Stimulated activated naive CD4-positive, alpha-beta T cell treated with Interleukin-2 at 50 U/mL for 16 hours (primary cell): ENCODE measurements at regions not wholly inside any gene's neighbourhood (a gene's known extent, or its start where the extent isn't known, plus 50 kb on each side); places are given as distances from the start of the nearest gene placed in this dataset.

Experiments used
- DNase-seq: peaks from one replicate; lab custom pipeline; 2025; lab: John Stamatoyannopoulos, UW

- DNase-seq: no peak
These were observed 284.3 kb upstream of the CXCR4 start for GRCh38 chr2:136402281-136402680.

- DNase-seq: no peak
These were observed 281.8 kb upstream of the CXCR4 start for GRCh38 chr2:136399667-136400289.

- DNase-seq: no peak
These were observed 277.6 kb upstream of the CXCR4 start for GRCh38 chr2:136395582-136395981.

GRCh38 chr2:136394136-136395060 lies 276.4 kb upstream of the CXCR4 start:
- no peak for DNase-seq

GRCh38 chr2:136393514-136393913 lies 275.6 kb upstream of the CXCR4 start:
- DNase-seq: no peak

- no peak for DNase-seq
These were observed 275.1 kb upstream of the CXCR4 start for GRCh38 chr2:136392897-136393505.

GRCh38 chr2:136389809-136390208 lies 271.9 kb upstream of the CXCR4 start:
- no peak for DNase-seq

GRCh38 chr2:136386046-136386445 lies 268.1 kb upstream of the CXCR4 start:
- DNase-seq: no peak

GRCh38 chr2:136384531-136385303 lies 266.8 kb upstream of the CXCR4 start:
- peak; percentile 23 for DNase-seq

- DNase-seq: no peak
These were observed 265.2 kb upstream of the CXCR4 start for GRCh38 chr2:136383167-136383566.

GRCh38 chr2:136381722-136382633 lies 264.0 kb upstream of the CXCR4 start:
- peak; percentile 81 for DNase-seq

- DNase-seq: no peak
These were observed 263.3 kb upstream of the CXCR4 start for GRCh38 chr2:136381245-136381644.

- peak; percentile 66 for DNase-seq
These were observed 261.0 kb upstream of the CXCR4 start for GRCh38 chr2:136378712-136379595.

- DNase-seq: no peak
These were observed 259.8 kb upstream of the CXCR4 start for GRCh38 chr2:136377423-136378382.

GRCh38 chr2:136376798-136377211 lies 258.9 kb upstream of the CXCR4 start:
- no peak for DNase-seq

GRCh38 chr2:136376211-136376610 lies 258.3 kb upstream of the CXCR4 start:
- no peak for DNase-seq

GRCh38 chr2:136375017-136375901 lies 257.3 kb upstream of the CXCR4 start:
- DNase-seq: peak; percentile 3

- DNase-seq: no peak
These were observed 255.9 kb upstream of the CXCR4 start for GRCh38 chr2:136373841-136374240.
